RWPE2 (cell line): ENCODE measurements at regions not wholly inside any gene's neighbourhood (a gene's known extent, or its start where the extent isn't known, plus 50 kb on each side); places are given as distances from the start of the nearest gene placed in this dataset.

ENCODE experiments used
- ATAC-seq: fragments of 200-7000 bp; cut with Tn5 transposase; 3 replicates; pipeline ENCODE4 v1.9.1; 2021; ENCODE audit warnings: low read depth
- DNase-seq: peaks from one replicate; pipeline ENCODE4 v3.0.0-alpha.2; 2020; ENCODE audit warnings: low spot score
- H3K27ac ChIP-seq: fragments of 450-650 bp; 2 replicates; pipeline ENCODE4 v1.5.1; 2017; ENCODE audit warnings: mild to moderate bottlenecking; ENCODE audit not compliant: poor library complexity, severe bottlenecking
- H3K27me3 ChIP-seq: fragments of 250-450 bp; sonication (Bioruptor Pico); 2 replicates; pipeline ENCODE4 v1.5.1; 2021; ENCODE audit warnings: mild to moderate bottlenecking, moderate library complexity; ENCODE audit not compliant: insufficient read depth, poor library complexity, severe bottlenecking
- H3K36me3 ChIP-seq: fragments of 250-450 bp; sonication (Bioruptor Pico); 2 replicates; pipeline ENCODE4 v1.5.1; 2020; ENCODE audit warnings: low read depth, mild to moderate bottlenecking, moderate library complexity
- H3K4me1 ChIP-seq: fragments of 250-450 bp; sonication (Bioruptor Pico); 2 replicates; pipeline ENCODE4 v1.5.1; 2021; ENCODE audit warnings: mild to moderate bottlenecking, moderate library complexity; ENCODE audit not compliant: insufficient read depth, poor library complexity, severe bottlenecking
- H3K4me3 ChIP-seq: fragments of 250-450 bp; sonication (Bioruptor Pico); 2 replicates; pipeline ENCODE4 v1.5.1; 2021; ENCODE audit warnings: mild to moderate bottlenecking, moderate library complexity; ENCODE audit not compliant: severe bottlenecking
- H3K9me3 ChIP-seq: fragments of 250-450 bp; sonication (Bioruptor Pico); 2 replicates; pipeline ENCODE4 v1.5.1; 2021; ENCODE audit warnings: mild to moderate bottlenecking, moderate library complexity; ENCODE audit not compliant: severe bottlenecking
- TF ChIP-seq, protein P1 (sequence below): fragments of 450-650 bp; IDR thresholded peaks from one replicate; pipeline ENCODE4 v1.5.1; 2017; ENCODE audit warnings: mild to moderate bottlenecking, moderate library complexity; ENCODE audit not compliant: poor library complexity, severe bottlenecking

DNA sequence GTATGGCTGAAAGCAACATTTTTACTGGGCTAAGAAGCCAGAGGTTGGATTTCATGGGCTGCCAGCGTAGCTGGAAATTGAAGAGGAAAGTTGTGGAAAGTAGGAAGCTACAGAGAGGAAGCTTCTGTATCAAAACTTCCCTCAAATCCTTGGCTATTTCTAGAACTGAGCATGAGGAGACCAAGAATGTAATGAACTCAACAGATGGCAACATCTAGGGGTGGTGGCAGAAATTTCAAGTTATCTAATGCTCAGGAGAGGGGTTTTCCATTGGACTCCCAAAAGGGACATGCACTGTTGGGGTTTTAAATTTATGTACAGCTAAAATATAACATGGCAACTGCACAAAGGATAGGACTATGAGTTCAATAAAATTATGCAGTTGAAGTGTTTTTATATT, 151.3 kb downstream of the DHRS2 start:
- no peak for DNase-seq
- H3K27ac ChIP-seq = no peak overlapping the region
- TF ChIP-seq, protein P1, sequence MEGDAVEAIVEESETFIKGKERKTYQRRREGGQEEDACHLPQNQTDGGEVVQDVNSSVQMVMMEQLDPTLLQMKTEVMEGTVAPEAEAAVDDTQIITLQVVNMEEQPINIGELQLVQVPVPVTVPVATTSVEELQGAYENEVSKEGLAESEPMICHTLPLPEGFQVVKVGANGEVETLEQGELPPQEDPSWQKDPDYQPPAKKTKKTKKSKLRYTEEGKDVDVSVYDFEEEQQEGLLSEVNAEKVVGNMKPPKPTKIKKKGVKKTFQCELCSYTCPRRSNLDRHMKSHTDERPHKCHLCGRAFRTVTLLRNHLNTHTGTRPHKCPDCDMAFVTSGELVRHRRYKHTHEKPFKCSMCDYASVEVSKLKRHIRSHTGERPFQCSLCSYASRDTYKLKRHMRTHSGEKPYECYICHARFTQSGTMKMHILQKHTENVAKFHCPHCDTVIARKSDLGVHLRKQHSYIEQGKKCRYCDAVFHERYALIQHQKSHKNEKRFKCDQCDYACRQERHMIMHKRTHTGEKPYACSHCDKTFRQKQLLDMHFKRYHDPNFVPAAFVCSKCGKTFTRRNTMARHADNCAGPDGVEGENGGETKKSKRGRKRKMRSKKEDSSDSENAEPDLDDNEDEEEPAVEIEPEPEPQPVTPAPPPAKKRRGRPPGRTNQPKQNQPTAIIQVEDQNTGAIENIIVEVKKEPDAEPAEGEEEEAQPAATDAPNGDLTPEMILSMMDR = no peak
- H3K27me3 ChIP-seq = peaks cover 27% of the 10 kb centered on the region
- no peaks in the 10 kb centered on the region for H3K4me1 ChIP-seq
- no peak overlapping the region for H3K4me3 ChIP-seq
- ATAC-seq = no peak
- no peaks in the 10 kb centered on the region for H3K9me3 ChIP-seq
- no peaks in the 10 kb centered on the region for H3K36me3 ChIP-seq

DNA sequence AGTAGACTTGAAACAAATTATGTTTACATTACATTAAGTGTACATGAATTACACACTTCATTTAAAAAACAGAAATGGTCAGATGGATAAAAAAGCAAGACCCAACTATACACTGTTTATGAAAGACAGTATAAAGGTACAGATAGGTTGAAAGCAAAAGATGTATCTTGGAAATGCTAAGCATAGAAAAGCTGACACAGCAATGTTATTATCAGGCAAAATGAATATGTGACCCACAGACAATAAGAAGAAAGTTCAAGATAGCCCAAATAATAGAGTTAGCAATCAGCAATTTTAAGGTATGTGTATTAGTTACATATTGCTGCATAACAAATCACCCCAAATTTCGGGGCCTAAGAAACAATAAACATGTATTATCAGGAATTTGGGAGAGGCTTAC, 153.5 kb downstream of the DHRS2 start:
- TF ChIP-seq, protein P1 = no peak
- DNase-seq = no peak
- no peak for ATAC-seq
- no peak overlapping the region for H3K27ac ChIP-seq
- no peaks in the 10 kb centered on the region for H3K4me1 ChIP-seq
- H3K9me3 ChIP-seq = no peaks in the 10 kb centered on the region
- H3K27me3 ChIP-seq = peaks cover 22% of the 10 kb centered on the region
- no peaks in the 10 kb centered on the region for H3K36me3 ChIP-seq
- H3K4me3 ChIP-seq = no peak overlapping the region

DNA sequence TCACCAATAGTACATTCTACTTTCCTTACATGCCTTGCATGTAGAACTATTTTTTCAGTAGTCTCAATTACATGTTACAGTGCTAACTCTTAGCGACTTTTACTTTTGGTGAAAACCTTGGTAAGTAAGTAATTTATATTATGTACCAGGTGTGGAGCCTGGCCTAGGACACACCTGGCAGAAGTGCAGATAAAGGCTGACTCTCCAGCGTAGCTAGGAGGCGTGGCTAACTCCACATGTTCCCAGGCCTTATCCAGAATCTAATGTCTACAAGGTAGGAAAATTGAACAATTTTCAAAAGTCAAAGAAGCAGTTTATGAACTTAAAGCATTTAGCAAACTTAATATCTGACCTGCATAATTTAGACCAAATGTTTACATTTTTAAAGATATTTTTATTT, 157.4 kb downstream of the DHRS2 start:
- DNase-seq (no peak), ATAC-seq (no peak)
- Histone ChIP-seq H3K27ac (no peak overlapping the region), H3K4me1 (no peaks in the 10 kb centered on the region), H3K36me3 (no peaks in the 10 kb centered on the region), H3K9me3 (no peaks in the 10 kb centered on the region), H3K27me3 (peaks cover 12% of the 10 kb centered on the region), H3K4me3 (no peak overlapping the region)
- TF ChIP-seq, protein P1 = no peak

DNA sequence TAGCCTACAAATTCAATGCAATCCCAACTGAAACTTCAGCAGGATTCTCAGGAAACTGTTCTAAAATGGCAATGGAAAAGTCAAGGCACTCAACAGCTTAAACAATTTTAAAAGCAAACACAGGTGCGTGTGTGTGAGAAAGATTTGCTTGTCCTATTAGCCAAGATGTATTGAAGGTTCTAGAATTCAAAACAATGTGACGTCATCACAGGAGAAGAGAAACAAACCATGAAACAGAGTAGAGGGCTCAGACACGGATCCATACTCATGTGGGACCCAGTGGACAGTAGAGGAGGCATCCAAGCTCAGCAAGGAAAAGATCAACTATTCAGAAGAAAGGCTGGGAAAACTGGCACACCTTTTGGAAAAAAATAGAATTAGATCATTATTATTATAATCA, 152.8 kb upstream of the DHRS4 start:
- Histone ChIP-seq H3K27ac (no peak overlapping the region), H3K4me1 (no peaks in the 10 kb centered on the region), H3K27me3 (no peaks in the 10 kb centered on the region), H3K9me3 (no peaks in the 10 kb centered on the region), H3K36me3 (no peaks in the 10 kb centered on the region), H3K4me3 (no peak overlapping the region)
- no peak for ATAC-seq
- DNase-seq = no peak
- TF ChIP-seq, protein P1 = no peak

DNA sequence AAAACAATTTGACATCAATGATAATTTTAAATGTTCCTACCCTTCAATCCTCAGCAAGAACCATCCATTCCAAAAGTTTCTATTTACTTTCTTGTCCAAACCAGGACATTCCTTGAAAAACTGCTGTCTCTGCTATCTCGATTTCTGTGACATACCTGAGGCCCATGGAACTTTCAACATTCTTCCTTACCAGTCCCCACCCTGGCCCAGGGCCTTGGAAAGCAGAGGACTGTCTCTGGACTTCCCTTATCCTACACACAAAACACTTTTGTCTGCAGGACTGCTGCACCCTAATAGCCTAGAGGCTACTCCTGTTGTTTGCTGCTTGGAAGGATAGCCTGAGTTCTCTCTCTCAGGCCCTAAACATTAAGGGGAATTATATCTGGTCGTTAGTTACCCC, 151.8 kb upstream of the DHRS4 start:
- Histone ChIP-seq H3K4me1 (no peaks in the 10 kb centered on the region), H3K36me3 (no peaks in the 10 kb centered on the region), H3K4me3 (no peak overlapping the region), H3K9me3 (no peaks in the 10 kb centered on the region), H3K27me3 (peaks cover under 1% of the 10 kb centered on the region), H3K27ac (no peak overlapping the region)
- ATAC-seq = no peak
- no peak for DNase-seq
- TF ChIP-seq, protein P1 = no peak
